BJ (cell line): ENCODE measurements at regions not wholly inside any gene's neighbourhood (a gene's known extent, or its start where the extent isn't known, plus 50 kb on each side); places are given as distances from the start of the nearest gene placed in this dataset.
"Not testable (repeated sequence)": the region's sequence is repeated elsewhere in the genome, so short reads cannot be mapped to it uniquely, and the experiment has no call there.

Experiments
- CTCF ChIA-PET: fragments of 350-600 bp; formaldehyde crosslinking; extraction: SDS; loops from one replicate; lab custom pipeline; 2021; ENCODE audit warnings: antibody characterized with exemption, inconsistent platforms; lab: Yijun Ruan, JAX
- POLR2A ChIA-PET: fragments of 300-600 bp; sonication (Branson Sonifier 250); formaldehyde crosslinking; extraction: SDS; loops from one replicate; lab custom pipeline; 2021; ENCODE audit warnings: antibody characterized with exemption; lab: Charles Lee
- DNase-seq: peaks from one replicate; pipeline ENCODE4 v3.0.0-alpha.2; 2011; ENCODE audit warnings: low read depth
- H3K27me3 ChIP-seq: 2 replicates; pipeline ENCODE4 v1.6.0; 2011; ENCODE audit warnings: low read length; ENCODE audit not compliant: control insufficient read depth, insufficient read depth
- H3K36me3 ChIP-seq: 2 replicates; pipeline ENCODE4 v1.5.1; 2011; ENCODE audit warnings: low read length; ENCODE audit not compliant: control insufficient read depth, insufficient read depth
- H3K4me3 ChIP-seq: 2 replicates; pipeline ENCODE4 v1.5.1; 2011; ENCODE audit warnings: low read depth, mild to moderate bottlenecking, control low read depth, low read length
- TF ChIP-seq, protein P1 (sequence below): IDR thresholded peaks from 2 replicates; pipeline ENCODE4 v1.5.1; 2011; ENCODE audit warnings: low read depth, mild to moderate bottlenecking, control low read depth, inconsistent platforms, low read length, moderate library complexity; ENCODE audit not compliant: insufficient read depth

DNA sequence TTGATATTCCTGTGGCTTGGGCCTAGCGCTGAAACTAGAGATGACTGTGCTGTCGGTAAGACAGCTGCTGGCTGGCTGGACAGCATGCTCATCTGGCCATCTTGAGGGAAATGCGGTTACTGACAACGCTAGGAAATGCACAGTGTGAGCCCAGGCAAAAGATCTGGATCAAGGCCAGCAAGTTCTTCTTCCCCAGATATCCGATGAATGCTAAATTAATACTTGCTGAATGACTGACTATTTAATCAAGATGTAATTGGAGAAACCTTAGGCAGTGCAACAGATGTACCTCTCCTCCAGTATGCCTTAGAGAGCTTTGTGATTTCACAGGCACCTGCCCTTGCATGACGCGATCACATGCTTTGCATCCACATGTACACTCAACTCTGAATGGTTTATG, 659.1 kb downstream of the EFNA5 start:
- Histone ChIP-seq H3K36me3 (no peaks in the 10 kb centered on the region), H3K4me3 (no peak overlapping the region), H3K27me3 (no peaks in the 10 kb centered on the region)
- ChIA-PET POLR2A (no interaction called here), CTCF (no interaction called here)
- no peak for DNase-seq
- TF ChIP-seq, protein P1, sequence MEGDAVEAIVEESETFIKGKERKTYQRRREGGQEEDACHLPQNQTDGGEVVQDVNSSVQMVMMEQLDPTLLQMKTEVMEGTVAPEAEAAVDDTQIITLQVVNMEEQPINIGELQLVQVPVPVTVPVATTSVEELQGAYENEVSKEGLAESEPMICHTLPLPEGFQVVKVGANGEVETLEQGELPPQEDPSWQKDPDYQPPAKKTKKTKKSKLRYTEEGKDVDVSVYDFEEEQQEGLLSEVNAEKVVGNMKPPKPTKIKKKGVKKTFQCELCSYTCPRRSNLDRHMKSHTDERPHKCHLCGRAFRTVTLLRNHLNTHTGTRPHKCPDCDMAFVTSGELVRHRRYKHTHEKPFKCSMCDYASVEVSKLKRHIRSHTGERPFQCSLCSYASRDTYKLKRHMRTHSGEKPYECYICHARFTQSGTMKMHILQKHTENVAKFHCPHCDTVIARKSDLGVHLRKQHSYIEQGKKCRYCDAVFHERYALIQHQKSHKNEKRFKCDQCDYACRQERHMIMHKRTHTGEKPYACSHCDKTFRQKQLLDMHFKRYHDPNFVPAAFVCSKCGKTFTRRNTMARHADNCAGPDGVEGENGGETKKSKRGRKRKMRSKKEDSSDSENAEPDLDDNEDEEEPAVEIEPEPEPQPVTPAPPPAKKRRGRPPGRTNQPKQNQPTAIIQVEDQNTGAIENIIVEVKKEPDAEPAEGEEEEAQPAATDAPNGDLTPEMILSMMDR: no peak

DNA sequence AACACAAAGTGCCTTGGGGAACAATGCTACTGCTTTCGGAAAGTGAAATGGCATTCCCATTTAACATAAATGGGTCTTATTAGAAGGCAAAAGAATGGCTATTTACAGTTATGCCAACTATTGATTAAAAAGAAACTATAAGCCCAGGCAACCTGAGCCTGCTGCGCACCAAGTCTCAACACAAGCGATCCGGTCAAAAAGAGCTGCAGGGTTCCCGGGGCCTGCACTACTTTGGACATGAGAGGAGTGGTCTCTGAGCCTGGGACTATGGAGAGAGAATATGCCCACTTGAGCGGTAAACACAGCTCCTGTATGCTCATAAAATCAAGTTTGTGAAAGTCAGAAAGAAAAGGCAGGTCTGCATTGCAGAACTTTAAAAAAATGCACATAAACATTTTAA, 660.7 kb downstream of the EFNA5 start:
- ChIA-PET POLR2A (no interaction called here), CTCF (no interaction called here)
- no peak for DNase-seq
- H3K4me3 ChIP-seq: no peak overlapping the region
- TF ChIP-seq, protein P1: no peak
- no peaks in the 10 kb centered on the region for H3K27me3 ChIP-seq
- no peaks in the 10 kb centered on the region for H3K36me3 ChIP-seq

DNA sequence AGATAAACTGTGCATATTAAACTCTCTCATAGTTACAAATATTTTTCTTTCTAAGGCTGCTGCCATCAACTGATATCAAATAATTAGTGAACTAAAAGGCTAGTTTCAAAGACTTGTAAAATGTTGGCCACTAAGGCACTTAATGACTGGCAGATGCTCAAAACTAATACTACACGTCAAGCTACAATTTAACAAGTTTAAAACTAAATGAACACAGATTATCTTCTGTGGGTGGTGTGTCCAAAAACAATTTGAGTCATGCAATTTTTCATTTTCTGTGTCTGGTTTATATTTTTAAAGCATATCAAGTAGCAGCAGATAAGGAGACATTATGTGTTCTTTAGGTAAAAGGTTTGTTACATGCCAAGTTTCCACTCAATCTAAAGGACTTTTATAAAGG, 665.1 kb downstream of the EFNA5 start:
- H3K36me3 ChIP-seq: no peaks in the 10 kb centered on the region
- no peak for DNase-seq
- TF ChIP-seq, protein P1: no peak
- ChIA-PET CTCF (no interaction called here), POLR2A (no interaction called here)
- no peak overlapping the region for H3K4me3 ChIP-seq
- no peaks in the 10 kb centered on the region for H3K27me3 ChIP-seq

DNA sequence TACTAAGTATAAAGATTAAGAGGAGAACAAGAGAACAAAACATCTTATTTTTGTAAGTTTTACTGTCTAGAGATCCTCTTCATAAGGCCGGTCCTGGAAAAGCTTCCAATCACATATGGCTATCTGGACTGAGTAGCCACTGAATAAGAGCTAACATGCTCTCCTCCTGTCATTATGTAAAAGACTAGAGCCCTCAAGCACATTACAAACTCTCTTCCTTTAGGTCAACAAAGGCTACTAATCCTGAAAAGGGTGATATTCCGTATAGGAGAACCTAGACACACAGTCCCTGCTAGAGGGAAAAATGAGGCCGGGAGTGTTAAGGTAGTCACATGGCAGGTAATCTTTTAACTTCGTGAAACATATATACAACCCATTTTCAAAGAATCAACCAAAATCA, 665.6 kb downstream of the EFNA5 start:
- no peaks in the 10 kb centered on the region for H3K36me3 ChIP-seq
- ChIA-PET CTCF (no interaction called here), POLR2A (no interaction called here)
- no peaks in the 10 kb centered on the region for H3K27me3 ChIP-seq
- H3K4me3 ChIP-seq: no peak overlapping the region
- TF ChIP-seq, protein P1: no peak
- no peak for DNase-seq

DNA sequence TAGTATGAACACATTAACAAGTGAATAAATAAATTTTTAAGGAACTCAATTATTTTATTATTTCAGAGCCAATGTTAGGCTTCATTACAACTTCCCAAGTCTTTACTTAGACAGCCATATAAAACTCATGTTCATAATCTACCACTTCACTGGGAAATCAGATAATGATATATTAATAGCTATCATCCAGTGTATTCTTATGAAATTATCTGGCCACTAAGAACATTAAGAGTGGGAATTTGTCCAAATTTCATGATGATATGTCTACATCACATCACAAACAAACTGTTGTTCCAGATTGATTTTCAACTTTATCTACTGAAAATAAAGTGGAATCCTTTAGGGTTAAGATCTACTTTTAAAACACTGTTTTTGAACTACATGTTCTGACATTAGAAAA, 668.6 kb downstream of the EFNA5 start:
- no peak overlapping the region for H3K4me3 ChIP-seq
- TF ChIP-seq, protein P1: no peak
- H3K36me3 ChIP-seq: no peaks in the 10 kb centered on the region
- ChIA-PET POLR2A (no interaction called here), CTCF (no interaction called here)
- H3K27me3 ChIP-seq: no peaks in the 10 kb centered on the region
- DNase-seq: no peak

DNA sequence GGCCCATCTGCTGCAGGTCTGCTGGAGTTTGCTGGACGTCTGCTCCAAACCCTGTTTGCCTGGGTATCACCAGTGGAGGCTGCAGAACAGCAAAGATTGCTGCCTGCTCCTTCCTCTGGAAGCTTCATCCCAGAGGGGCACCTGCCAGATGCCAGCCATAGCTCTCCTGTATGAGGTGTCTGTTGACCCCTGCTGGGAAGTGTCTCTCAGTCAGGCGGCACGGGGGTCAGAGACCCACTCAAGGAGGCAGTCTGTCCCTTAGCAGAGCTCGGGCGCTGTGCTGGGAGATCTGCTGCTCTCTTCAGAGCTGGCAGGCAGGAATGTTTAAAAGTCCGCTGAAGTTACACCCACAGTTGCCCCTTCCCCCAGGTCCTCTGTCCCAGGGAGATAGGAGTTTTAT, 671.2 kb downstream of the EFNA5 start:
- POLR2A ChIA-PET, H3K36me3 ChIP-seq, CTCF ChIA-PET, H3K4me3 ChIP-seq, H3K27me3 ChIP-seq, DNase-seq: not testable (repeated sequence)
